Muscle layer of duodenum (tissue), 2 donors: ENCODE measurements at regions not wholly inside any gene's neighbourhood (a gene's known extent, or its start where the extent isn't known, plus 50 kb on each side); places are given as distances from the start of the nearest gene placed in this dataset.

Experiments used
- H3K27ac ChIP-seq: one replicate; pipeline ENCODE4 v1.7.0; 2013; ENCODE audit warnings: mild to moderate bottlenecking, low read length
- H3K27me3 ChIP-seq: one replicate; pipeline ENCODE4 v1.7.0; 2013; ENCODE audit warnings: low read depth, mild to moderate bottlenecking, control low read depth, low read length
- H3K36me3 ChIP-seq, 2 donors: one replicate each; pipeline ENCODE4 v1.7.0; 2013; ENCODE audit warnings: low read length in 2 of 2, control low read depth in 1 of 2, mild to moderate bottlenecking in 1 of 2; ENCODE audit not compliant: insufficient read depth in 2 of 2, control insufficient read depth in 1 of 2
- H3K4me1 ChIP-seq, 2 donors: one replicate each; pipeline ENCODE4 v1.7.0; 2013; ENCODE audit warnings: low read length in 2 of 2, mild to moderate bottlenecking in 2 of 2, control low read depth in 1 of 2, moderate library complexity in 1 of 2; ENCODE audit not compliant: insufficient read depth in 2 of 2, control insufficient read depth in 1 of 2
- H3K4me3 ChIP-seq, 2 donors: one replicate each; pipeline ENCODE4 v1.7.0; 2013; ENCODE audit warnings: low read length in 2 of 2, low read depth in 1 of 2, mild to moderate bottlenecking in 1 of 2
- H3K9me3 ChIP-seq, 2 donors: one replicate each; pipeline ENCODE4 v1.7.0; 2013; ENCODE audit warnings: low read length in 2 of 2, control low read depth in 1 of 2, mild to moderate bottlenecking in 1 of 2; ENCODE audit not compliant: control insufficient read depth in 1 of 2
- donor health status: healthy.

- no peaks in the 10 kb centered on the region for H3K36me3 ChIP-seq
- no peaks in the 10 kb centered on the region for H3K4me1 ChIP-seq
- H3K4me3 ChIP-seq: no peak overlapping the region
- no peaks in the 10 kb centered on the region for H3K27me3 ChIP-seq
- H3K9me3 ChIP-seq: peaks cover 0 to 5% of the 10 kb centered on the region in 2 donors
- H3K27ac ChIP-seq: no peak overlapping the region
These were observed 168.0 kb upstream of the DIPK2B start for GRCh38 chrX:45368705-45369104.

DNA sequence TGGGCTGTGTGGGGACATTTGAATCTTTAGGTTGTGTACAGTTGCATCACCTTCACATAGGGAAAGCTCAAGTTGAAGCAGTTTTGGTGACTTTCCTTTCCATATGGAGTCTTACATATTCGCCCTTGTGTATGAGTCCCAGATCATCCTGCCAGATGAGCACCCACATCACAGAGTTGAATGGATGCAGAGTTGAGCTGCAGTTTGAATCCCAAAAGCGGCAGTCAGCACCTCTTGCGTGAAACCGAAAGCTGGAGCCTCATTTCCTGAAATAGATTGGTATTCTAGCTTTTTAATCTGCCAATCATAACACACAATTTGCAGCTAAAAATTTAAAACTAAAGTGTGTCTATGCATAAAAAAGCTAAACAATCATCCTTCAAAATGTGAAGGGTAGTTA lies 162.9 kb upstream of the DIPK2B start:
- Histone ChIP-seq H3K36me3 (no peaks in the 10 kb centered on the region), H3K4me1 (no peaks in the 10 kb centered on the region), H3K4me3 (no peak overlapping the region), H3K27me3 (no peaks in the 10 kb centered on the region), H3K9me3 (no peaks in the 10 kb centered on the region), H3K27ac (no peak overlapping the region)

- no peak overlapping the region for H3K4me3 ChIP-seq
- H3K27ac ChIP-seq: no peak overlapping the region
- no peaks in the 10 kb centered on the region for H3K36me3 ChIP-seq
- no peaks in the 10 kb centered on the region for H3K4me1 ChIP-seq
- no peaks in the 10 kb centered on the region for H3K9me3 ChIP-seq
- no peaks in the 10 kb centered on the region for H3K27me3 ChIP-seq
These were observed 159.9 kb upstream of the DIPK2B start for GRCh38 chrX:45360571-45360970.

- H3K9me3 ChIP-seq: no peaks in the 10 kb centered on the region
- H3K27ac ChIP-seq: no peak overlapping the region
- no peaks in the 10 kb centered on the region for H3K36me3 ChIP-seq
- H3K4me1 ChIP-seq: no peaks in the 10 kb centered on the region
- no peak overlapping the region for H3K4me3 ChIP-seq
- no peaks in the 10 kb centered on the region for H3K27me3 ChIP-seq
These were observed 157.7 kb upstream of the DIPK2B start for GRCh38 chrX:45358392-45358791.

GRCh38 chrX:45353456-45353855 lies 152.8 kb upstream of the DIPK2B start:
- Histone ChIP-seq H3K36me3 (no peaks in the 10 kb centered on the region), H3K9me3 (no peaks in the 10 kb centered on the region), H3K4me1 (no peaks in the 10 kb centered on the region), H3K27me3 (no peaks in the 10 kb centered on the region), H3K4me3 (no peak overlapping the region), H3K27ac (no peak overlapping the region)

DNA sequence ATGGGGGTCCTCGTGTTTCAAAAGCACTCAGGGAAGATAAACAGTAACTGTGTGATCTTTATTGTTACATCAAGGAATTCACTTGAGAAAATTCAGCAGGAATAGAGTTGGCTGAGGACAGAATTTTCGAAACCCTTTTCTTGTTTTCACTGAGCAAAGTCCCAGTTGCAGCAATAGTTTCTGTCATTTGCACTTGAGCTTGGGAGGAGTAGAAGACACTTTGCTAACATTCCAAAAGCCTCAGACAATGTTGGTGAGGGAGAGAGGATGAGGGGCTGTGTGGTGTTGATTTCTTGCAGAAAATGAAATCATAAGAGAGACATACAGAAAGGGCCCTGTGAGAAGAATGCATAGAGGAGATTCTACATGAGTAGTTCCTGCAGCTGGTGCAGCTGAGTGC lies 151.9 kb upstream of the DIPK2B start:
- H3K4me1 ChIP-seq: no peaks in the 10 kb centered on the region
- no peak overlapping the region for H3K4me3 ChIP-seq
- H3K27me3 ChIP-seq: no peaks in the 10 kb centered on the region
- no peaks in the 10 kb centered on the region for H3K36me3 ChIP-seq
- no peak overlapping the region for H3K27ac ChIP-seq
- H3K9me3 ChIP-seq: no peaks in the 10 kb centered on the region

DNA sequence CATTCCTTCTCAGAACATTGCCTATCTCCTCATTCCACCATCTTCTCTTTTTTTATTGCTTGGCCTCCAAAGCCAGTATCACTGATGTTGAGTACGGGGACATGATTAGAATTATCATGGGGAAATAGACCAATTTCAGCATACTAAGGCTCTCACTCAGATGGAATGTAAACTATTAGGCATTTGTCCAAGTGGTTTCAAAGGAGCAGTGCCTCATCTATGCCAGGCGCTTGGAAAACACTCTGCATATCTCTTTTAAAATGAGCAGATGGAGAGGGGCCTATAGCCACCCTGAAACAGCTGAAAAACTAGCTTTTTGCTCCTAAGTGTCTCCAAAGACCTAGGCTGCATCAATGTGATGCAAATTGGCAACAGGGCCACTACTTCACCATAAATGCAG lies 150.8 kb upstream of the DIPK2B start:
- H3K4me3 ChIP-seq: no peak overlapping the region
- H3K9me3 ChIP-seq: no peaks in the 10 kb centered on the region
- H3K27ac ChIP-seq: no peak overlapping the region
- no peaks in the 10 kb centered on the region for H3K27me3 ChIP-seq
- no peaks in the 10 kb centered on the region for H3K36me3 ChIP-seq
- H3K4me1 ChIP-seq: no peaks in the 10 kb centered on the region

DNA sequence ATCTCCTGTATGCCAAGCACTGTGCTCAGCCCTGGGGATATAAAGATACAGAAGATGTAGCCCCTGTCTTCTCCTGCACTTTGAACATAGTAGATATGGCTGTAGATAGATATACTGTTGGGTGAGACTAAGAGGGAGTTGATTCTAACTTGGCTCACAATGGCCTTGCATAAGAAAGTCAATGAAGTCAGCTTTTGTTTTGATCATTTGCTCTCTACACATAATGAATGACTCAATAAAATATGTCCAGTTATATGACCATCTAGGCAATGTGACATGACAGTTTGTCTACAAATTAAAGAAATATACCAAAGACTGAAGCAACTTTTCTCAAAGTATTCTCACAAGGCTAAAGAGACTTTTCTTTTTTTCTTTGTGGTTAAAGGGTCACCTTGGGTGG lies 147.6 kb upstream of the DIPK2B start:
- Histone ChIP-seq H3K36me3 (no peaks in the 10 kb centered on the region), H3K9me3 (no peaks in the 10 kb centered on the region), H3K27ac (no peak overlapping the region), H3K4me3 (no peak overlapping the region), H3K27me3 (no peaks in the 10 kb centered on the region), H3K4me1 (no peaks in the 10 kb centered on the region)

DNA sequence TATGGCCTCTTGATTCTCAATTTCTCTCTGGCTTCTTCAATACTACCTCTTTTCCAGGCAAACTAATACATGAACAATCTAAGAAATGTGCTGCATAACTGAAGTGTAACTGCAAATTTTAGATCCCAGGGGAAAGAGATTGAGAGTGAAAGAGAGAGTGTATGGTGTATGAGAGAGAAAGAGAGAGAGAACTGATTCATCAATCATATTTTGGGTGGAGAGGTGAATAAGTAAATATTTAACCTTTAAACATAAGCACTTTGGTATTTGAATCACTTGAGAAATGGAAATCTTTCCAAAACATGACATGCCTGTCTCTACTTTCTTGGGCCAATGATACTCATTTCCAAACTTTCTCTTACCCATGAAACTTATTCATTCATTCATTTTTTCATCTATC lies 147.2 kb upstream of the DIPK2B start:
- no peak overlapping the region for H3K27ac ChIP-seq
- H3K36me3 ChIP-seq: no peaks in the 10 kb centered on the region
- no peaks in the 10 kb centered on the region for H3K27me3 ChIP-seq
- H3K9me3 ChIP-seq: no peaks in the 10 kb centered on the region
- H3K4me3 ChIP-seq: no peak overlapping the region
- no peaks in the 10 kb centered on the region for H3K4me1 ChIP-seq

DNA sequence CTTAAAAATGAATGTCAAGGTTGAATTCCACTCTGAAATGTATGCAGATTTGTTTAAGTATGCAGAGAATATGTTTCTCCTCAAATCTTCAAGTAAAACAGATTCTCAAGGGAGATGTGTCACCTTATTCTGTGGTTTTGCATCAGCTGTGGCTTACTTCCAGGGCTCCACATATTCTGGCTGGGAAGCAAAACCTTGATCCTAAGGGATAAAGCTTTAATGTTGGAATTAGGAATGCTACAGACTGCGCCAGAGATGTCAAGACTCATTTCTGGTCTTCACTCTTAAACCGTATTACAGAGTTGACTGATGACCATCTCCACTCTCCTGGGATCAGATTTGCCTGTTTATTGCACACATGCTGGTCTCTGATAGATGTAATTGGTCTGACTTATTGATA lies 143.9 kb upstream of the DIPK2B start:
- no peaks in the 10 kb centered on the region for H3K36me3 ChIP-seq
- no peaks in the 10 kb centered on the region for H3K9me3 ChIP-seq
- H3K27ac ChIP-seq: no peak overlapping the region
- no peaks in the 10 kb centered on the region for H3K27me3 ChIP-seq
- H3K4me3 ChIP-seq: no peak overlapping the region
- no peaks in the 10 kb centered on the region for H3K4me1 ChIP-seq

- no peaks in the 10 kb centered on the region for H3K27me3 ChIP-seq
- H3K4me3 ChIP-seq: no peak overlapping the region
- H3K36me3 ChIP-seq: no peaks in the 10 kb centered on the region
- no peak overlapping the region for H3K27ac ChIP-seq
- no peaks in the 10 kb centered on the region for H3K4me1 ChIP-seq
- no peaks in the 10 kb centered on the region for H3K9me3 ChIP-seq
These were observed 128.5 kb upstream of the DIPK2B start for GRCh38 chrX:45329217-45329616.

GRCh38 chrX:45324941-45325340 lies 124.3 kb upstream of the DIPK2B start:
- H3K27me3 ChIP-seq: no peaks in the 10 kb centered on the region
- H3K9me3 ChIP-seq: no peaks in the 10 kb centered on the region
- H3K36me3 ChIP-seq: no peaks in the 10 kb centered on the region
- no peaks in the 10 kb centered on the region for H3K4me1 ChIP-seq
- no peak overlapping the region for H3K4me3 ChIP-seq
- H3K27ac ChIP-seq: no peak overlapping the region
